HEK293 (cell line): ENCODE measurements at regions not wholly inside any gene's neighbourhood (a gene's known extent, or its start where the extent isn't known, plus 50 kb on each side); places are given as distances from the start of the nearest gene placed in this dataset.

Source experiments
- CTCF ChIA-PET: fragments of 350-600 bp; formaldehyde crosslinking; extraction: SDS; loops from one replicate; lab custom pipeline; 2021; ENCODE audit warnings: antibody characterized with exemption; lab: Yijun Ruan, JAX
- POLR2A ChIA-PET: fragments of 300-600 bp; formaldehyde crosslinking; extraction: SDS; loops from one replicate; lab custom pipeline; 2020; ENCODE audit warnings: antibody characterized with exemption, inconsistent platforms; lab: Yijun Ruan, JAX
- H3K27ac ChIP-seq: fragments of 200-500 bp; sonication (Bioruptor generic); 2 replicates; pipeline ENCODE4 v1.5.1; 2014; ENCODE audit warnings: low read depth, low read length, control low read depth, inconsistent platforms; ENCODE audit errors: extremely low read depth
- H3K36me3 ChIP-seq, 2 experiments: fragments of 200-500 bp in 1 of 2; sonication (Bioruptor generic) in 1 of 2; 1 replicate in 1 of 2; 2 replicates in 1 of 2; pipeline ENCODE4 v1.5.1; 2014 to 2017; ENCODE audit warnings: inconsistent platforms in 2 of 2, low read length in 2 of 2; ENCODE audit not compliant: control insufficient read depth in 2 of 2, insufficient read depth in 1 of 2
- H3K4me1 ChIP-seq: fragments of 200-500 bp; sonication (Bioruptor generic); 2 replicates; pipeline ENCODE4 v1.5.1; 2014; ENCODE audit warnings: mild to moderate bottlenecking, low read length, inconsistent platforms; ENCODE audit not compliant: control insufficient read depth, insufficient read depth
- H3K4me3 ChIP-seq: 2 replicates; pipeline ENCODE4 v1.5.1; 2011; ENCODE audit warnings: low read depth, mild to moderate bottlenecking, control low read depth, low read length, moderate library complexity
- H3K9me3 ChIP-seq: fragments of 200-500 bp; sonication (Bioruptor generic); 2 replicates; pipeline ENCODE4 v1.5.1; 2014; ENCODE audit warnings: low read depth, low read length, inconsistent platforms; ENCODE audit not compliant: control insufficient read depth, insufficient read depth
- BCL11A ChIP-seq: fragments of 450-650 bp; formaldehyde crosslinking; IDR thresholded peaks from 2 replicates; pipeline ENCODE4 v1.5.1; 2016; ENCODE audit warnings: low read depth, missing biosample characterization, missing genetic modification characterization
- MEIS1 ChIP-seq: sonication (generic); formaldehyde crosslinking; IDR thresholded peaks from 2 replicates; pipeline ENCODE4 v1.8.1; 2022; ENCODE audit warnings: missing genetic modification reagents, mild to moderate bottlenecking, borderline replicate concordance
- MYNN ChIP-seq: fragments of 450-650 bp; formaldehyde crosslinking; IDR thresholded peaks from 2 replicates; pipeline ENCODE4 v1.5.1; 2016; ENCODE audit warnings: missing biosample characterization, missing genetic modification characterization, borderline replicate concordance
- MZF1 ChIP-seq: fragments of 450-650 bp; formaldehyde crosslinking; IDR thresholded peaks from 2 replicates; pipeline ENCODE4 v1.5.1; 2017; ENCODE audit warnings: missing biosample characterization, missing genetic modification characterization, borderline replicate concordance
- SP7 ChIP-seq: fragments of 450-650 bp; formaldehyde crosslinking; IDR thresholded peaks from 2 replicates; pipeline ENCODE4 v1.5.1; 2016; ENCODE audit warnings: missing biosample characterization, missing genetic modification characterization
- YY1 ChIP-seq: fragments of 450-650 bp; formaldehyde crosslinking; IDR thresholded peaks from 2 replicates; pipeline ENCODE4 v1.5.1; 2018; ENCODE audit warnings: missing biosample characterization, missing genetic modification characterization
- ZBTB17 ChIP-seq: fragments of 450-650 bp; formaldehyde crosslinking; IDR thresholded peaks from 2 replicates; pipeline ENCODE4 v1.5.1; 2016; ENCODE audit warnings: missing biosample characterization, missing genetic modification characterization
- ZBTB21 ChIP-seq: fragments of 450-650 bp; formaldehyde crosslinking; IDR thresholded peaks from 2 replicates; pipeline ENCODE4 v1.5.1; 2017; ENCODE audit warnings: missing biosample characterization, missing genetic modification characterization
- ZEB2 ChIP-seq: fragments of 450-650 bp; formaldehyde crosslinking; IDR thresholded peaks from 2 replicates; pipeline ENCODE4 v1.5.1; 2016; ENCODE audit warnings: missing biosample characterization, missing genetic modification characterization
- ZFHX2 ChIP-seq: fragments of 450-650 bp; formaldehyde crosslinking; conservative IDR thresholded peaks from 2 replicates; pipeline ENCODE4 v1.5.1; 2016; ENCODE audit warnings: missing biosample characterization, missing genetic modification characterization
- ZNF10 ChIP-seq: fragments of 450-650 bp; formaldehyde crosslinking; IDR thresholded peaks from 2 replicates; pipeline ENCODE4 v1.5.1; 2017; ENCODE audit warnings: missing biosample characterization, missing genetic modification characterization
- ZNF121 ChIP-seq: fragments of 450-650 bp; formaldehyde crosslinking; IDR thresholded peaks from 2 replicates; pipeline ENCODE4 v1.5.1; 2016; ENCODE audit warnings: missing biosample characterization, missing genetic modification characterization
- ZNF175 ChIP-seq: fragments of 450-650 bp; formaldehyde crosslinking; IDR thresholded peaks from 2 replicates; pipeline ENCODE4 v1.5.1; 2016; ENCODE audit warnings: missing biosample characterization, missing genetic modification characterization
- ZNF391 ChIP-seq: fragments of 450-650 bp; formaldehyde crosslinking; IDR thresholded peaks from 2 replicates; pipeline ENCODE4 v1.5.1; 2016; ENCODE audit warnings: low read depth, missing biosample characterization, missing genetic modification characterization, borderline replicate concordance
- ZNF529 ChIP-seq: fragments of 450-650 bp; formaldehyde crosslinking; IDR thresholded peaks from 2 replicates; pipeline ENCODE4 v1.5.1; 2017; ENCODE audit warnings: missing genetic modification characterization, missing biosample characterization; ENCODE audit not compliant: insufficient replicate concordance
- ZNF571 ChIP-seq: fragments of 450-650 bp; formaldehyde crosslinking; IDR thresholded peaks from 2 replicates; pipeline ENCODE4 v1.5.0; 2017; ENCODE audit warnings: missing biosample characterization, missing genetic modification characterization
- ZNF629 ChIP-seq: fragments of 450-650 bp; formaldehyde crosslinking; IDR thresholded peaks from 2 replicates; pipeline ENCODE4 v1.5.1; 2017; ENCODE audit warnings: missing biosample characterization, missing genetic modification characterization
- ZNF654 ChIP-seq: fragments of 450-650 bp; formaldehyde crosslinking; IDR thresholded peaks from 2 replicates; pipeline ENCODE4 v1.5.1; 2016; ENCODE audit warnings: low read depth, missing biosample characterization, missing genetic modification characterization
- ZNF660 ChIP-seq: fragments of 450-650 bp; IDR thresholded peaks from 2 replicates; pipeline ENCODE4 v1.5.1; 2018; ENCODE audit warnings: missing biosample characterization, mild to moderate bottlenecking, missing genetic modification characterization
- TF ChIP-seq, protein P1 (sequence below): fragments of 450-650 bp; formaldehyde crosslinking; IDR thresholded peaks from 2 replicates; pipeline ENCODE4 v1.5.1; 2016; ENCODE audit warnings: missing biosample characterization, missing genetic modification characterization
- TF ChIP-seq, protein P2 (sequence below): fragments of 450-650 bp; formaldehyde crosslinking; IDR thresholded peaks from 2 replicates; pipeline ENCODE4 v1.5.1; 2016; ENCODE audit warnings: missing biosample characterization, missing genetic modification characterization, low read depth
- TF ChIP-seq, protein P3 (sequence below): fragments of 450-650 bp; formaldehyde crosslinking; IDR thresholded peaks from 2 replicates; pipeline ENCODE4 v1.5.1; 2016; ENCODE audit warnings: missing biosample characterization, missing genetic modification characterization
- TF ChIP-seq, protein P4 (sequence below): fragments of 450-650 bp; formaldehyde crosslinking; IDR thresholded peaks from 2 replicates; pipeline ENCODE4 v1.5.1; 2017; ENCODE audit warnings: missing biosample characterization, missing genetic modification characterization
- TF ChIP-seq, protein P5 (sequence below): fragments of 450-650 bp; IDR thresholded peaks from 2 replicates; pipeline ENCODE4 v1.5.1; 2018; ENCODE audit warnings: missing biosample characterization, mild to moderate bottlenecking, missing genetic modification characterization

DNA sequence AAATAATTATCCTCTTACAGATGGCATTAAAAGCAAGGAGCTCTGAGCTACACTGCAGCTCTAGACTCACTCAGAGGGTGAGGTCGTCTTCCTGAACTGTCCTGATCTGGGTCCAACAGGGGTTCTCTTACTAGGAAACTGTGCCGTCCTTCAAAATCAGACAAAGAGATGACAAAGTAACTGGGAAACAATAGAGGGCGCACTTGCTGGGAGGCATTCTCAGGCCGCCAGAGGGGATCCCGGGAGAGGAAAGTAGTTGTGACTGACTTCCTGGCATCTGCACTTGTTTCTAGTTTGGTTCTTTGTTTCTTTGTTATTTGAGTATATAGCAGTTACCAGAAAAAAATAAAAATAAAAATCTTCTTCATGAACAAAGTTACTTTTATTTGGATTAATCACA lies 142.9 kb upstream of the MSX2 start:
- POLR2A ChIA-PET: interaction anchor here (0.5 kb wide), 1 partner anchor 63 kb away, joined by 4 read pairs; no protein-coding TSS in a partner anchor
- CTCF ChIA-PET: interaction anchor here (0.5 to 2.2 kb wide), 22 partner anchors 10 to 921 kb away, joined by 3 to 10 read pairs (median 4); no protein-coding TSS in a partner anchor
- H3K4me1 ChIP-seq: no peaks in the 10 kb centered on the region
- H3K4me3 ChIP-seq: no peak overlapping the region
- no peak overlapping the region for H3K27ac ChIP-seq
- TF ChIP-seq, protein P1, sequence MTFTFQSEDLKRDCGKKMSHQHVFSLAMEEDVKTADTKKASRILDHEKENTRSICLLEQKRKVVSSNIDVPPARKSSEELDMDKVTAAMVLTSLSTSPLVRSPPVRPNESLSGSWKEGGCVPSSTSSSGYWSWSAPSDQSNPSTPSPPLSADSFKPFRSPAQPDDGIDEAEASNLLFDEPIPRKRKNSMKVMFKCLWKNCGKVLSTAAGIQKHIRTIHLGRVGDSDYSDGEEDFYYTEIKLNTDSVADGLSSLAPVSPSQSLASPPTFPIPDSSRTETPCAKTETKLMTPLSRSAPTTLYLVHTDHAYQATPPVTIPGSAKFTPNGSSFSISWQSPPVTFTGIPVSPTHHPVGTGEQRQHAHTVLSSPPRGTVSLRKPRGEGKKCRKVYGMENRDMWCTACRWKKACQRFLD (tag by site-specific recombination): no peak
- no peak for TF ChIP-seq MYNN (tag by site-specific recombination)
- TF ChIP-seq ZNF571 (tag by site-specific recombination): no peak
- TF ChIP-seq ZNF10: peak; percentile 36; the same call in 1 of the 2 replicates
- no peak for TF ChIP-seq ZBTB21 (tag by site-specific recombination)
- TF ChIP-seq MZF1: 0 out of 2 replicates have a peak, but pooled peaks have one; percentile 62
- TF ChIP-seq ZNF121 (tag by site-specific recombination): no peak
- TF ChIP-seq, protein P2, sequence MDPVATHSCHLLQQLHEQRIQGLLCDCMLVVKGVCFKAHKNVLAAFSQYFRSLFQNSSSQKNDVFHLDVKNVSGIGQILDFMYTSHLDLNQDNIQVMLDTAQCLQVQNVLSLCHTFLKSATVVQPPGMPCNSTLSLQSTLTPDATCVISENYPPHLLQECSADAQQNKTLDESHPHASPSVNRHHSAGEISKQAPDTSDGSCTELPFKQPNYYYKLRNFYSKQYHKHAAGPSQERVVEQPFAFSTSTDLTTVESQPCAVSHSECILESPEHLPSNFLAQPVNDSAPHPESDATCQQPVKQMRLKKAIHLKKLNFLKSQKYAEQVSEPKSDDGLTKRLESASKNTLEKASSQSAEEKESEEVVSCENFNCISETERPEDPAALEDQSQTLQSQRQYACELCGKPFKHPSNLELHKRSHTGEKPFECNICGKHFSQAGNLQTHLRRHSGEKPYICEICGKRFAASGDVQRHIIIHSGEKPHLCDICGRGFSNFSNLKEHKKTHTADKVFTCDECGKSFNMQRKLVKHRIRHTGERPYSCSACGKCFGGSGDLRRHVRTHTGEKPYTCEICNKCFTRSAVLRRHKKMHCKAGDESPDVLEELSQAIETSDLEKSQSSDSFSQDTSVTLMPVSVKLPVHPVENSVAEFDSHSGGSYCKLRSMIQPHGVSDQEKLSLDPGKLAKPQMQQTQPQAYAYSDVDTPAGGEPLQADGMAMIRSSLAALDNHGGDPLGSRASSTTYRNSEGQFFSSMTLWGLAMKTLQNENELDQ (tag by site-specific recombination): no peak
- TF ChIP-seq ZNF660: 0 out of 2 replicates have a peak, but pooled peaks have one; percentile 59
- TF ChIP-seq SP7 (tag by site-specific recombination): no peak
- TF ChIP-seq MEIS1 (CRISPR knock-in tag): no peak
- TF ChIP-seq, protein P3, sequence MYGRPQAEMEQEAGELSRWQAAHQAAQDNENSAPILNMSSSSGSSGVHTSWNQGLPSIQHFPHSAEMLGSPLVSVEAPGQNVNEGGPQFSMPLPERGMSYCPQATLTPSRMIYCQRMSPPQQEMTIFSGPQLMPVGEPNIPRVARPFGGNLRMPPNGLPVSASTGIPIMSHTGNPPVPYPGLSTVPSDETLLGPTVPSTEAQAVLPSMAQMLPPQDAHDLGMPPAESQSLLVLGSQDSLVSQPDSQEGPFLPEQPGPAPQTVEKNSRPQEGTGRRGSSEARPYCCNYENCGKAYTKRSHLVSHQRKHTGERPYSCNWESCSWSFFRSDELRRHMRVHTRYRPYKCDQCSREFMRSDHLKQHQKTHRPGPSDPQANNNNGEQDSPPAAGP: no peak
- TF ChIP-seq, protein P4, sequence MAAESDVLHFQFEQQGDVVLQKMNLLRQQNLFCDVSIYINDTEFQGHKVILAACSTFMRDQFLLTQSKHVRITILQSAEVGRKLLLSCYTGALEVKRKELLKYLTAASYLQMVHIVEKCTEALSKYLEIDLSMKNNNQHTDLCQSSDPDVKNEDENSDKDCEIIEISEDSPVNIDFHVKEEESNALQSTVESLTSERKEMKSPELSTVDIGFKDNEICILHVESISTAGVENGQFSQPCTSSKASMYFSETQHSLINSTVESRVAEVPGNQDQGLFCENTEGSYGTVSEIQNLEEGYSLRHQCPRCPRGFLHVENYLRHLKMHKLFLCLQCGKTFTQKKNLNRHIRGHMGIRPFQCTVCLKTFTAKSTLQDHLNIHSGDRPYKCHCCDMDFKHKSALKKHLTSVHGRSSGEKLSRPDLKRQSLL: no peak
- TF ChIP-seq YY1: no peak
- TF ChIP-seq BCL11A (tag by site-specific recombination): no peak
- no peak for TF ChIP-seq ZNF529 (tag by site-specific recombination)
- peak; percentile 17; the same call in 1 of the 2 replicates for TF ChIP-seq ZNF654 (tag by site-specific recombination)
- TF ChIP-seq ZEB2 (tag by site-specific recombination): 0 out of 2 replicates have a peak, but pooled peaks have one; percentile 23
- TF ChIP-seq ZNF391 (tag by site-specific recombination): no peak
- TF ChIP-seq ZNF629 (tag by site-specific recombination): no peak; the same call in 1 of the 2 replicates
- no peak for TF ChIP-seq ZNF175 (tag by site-specific recombination)
- TF ChIP-seq ZFHX2 (tag by site-specific recombination): no peak
- TF ChIP-seq ZBTB17 (tag by site-specific recombination): 0 out of 2 replicates have a peak, but pooled peaks have one; percentile 24
- TF ChIP-seq, protein P5, sequence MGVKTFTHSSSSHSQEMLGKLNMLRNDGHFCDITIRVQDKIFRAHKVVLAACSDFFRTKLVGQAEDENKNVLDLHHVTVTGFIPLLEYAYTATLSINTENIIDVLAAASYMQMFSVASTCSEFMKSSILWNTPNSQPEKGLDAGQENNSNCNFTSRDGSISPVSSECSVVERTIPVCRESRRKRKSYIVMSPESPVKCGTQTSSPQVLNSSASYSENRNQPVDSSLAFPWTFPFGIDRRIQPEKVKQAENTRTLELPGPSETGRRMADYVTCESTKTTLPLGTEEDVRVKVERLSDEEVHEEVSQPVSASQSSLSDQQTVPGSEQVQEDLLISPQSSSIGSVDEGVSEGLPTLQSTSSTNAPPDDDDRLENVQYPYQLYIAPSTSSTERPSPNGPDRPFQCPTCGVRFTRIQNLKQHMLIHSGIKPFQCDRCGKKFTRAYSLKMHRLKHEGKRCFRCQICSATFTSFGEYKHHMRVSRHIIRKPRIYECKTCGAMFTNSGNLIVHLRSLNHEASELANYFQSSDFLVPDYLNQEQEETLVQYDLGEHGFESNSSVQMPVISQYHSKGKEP (tag by site-specific recombination): no peak
- no peaks in the 10 kb centered on the region for H3K9me3 ChIP-seq
- H3K36me3 ChIP-seq: no peaks in the 10 kb centered on the region
